ENCODE measurements at regions not wholly inside any gene's neighbourhood (a gene's known extent, or its start where the extent isn't known, plus 50 kb on each side); places are given as distances from the start of the nearest gene placed in this dataset.

DNA sequence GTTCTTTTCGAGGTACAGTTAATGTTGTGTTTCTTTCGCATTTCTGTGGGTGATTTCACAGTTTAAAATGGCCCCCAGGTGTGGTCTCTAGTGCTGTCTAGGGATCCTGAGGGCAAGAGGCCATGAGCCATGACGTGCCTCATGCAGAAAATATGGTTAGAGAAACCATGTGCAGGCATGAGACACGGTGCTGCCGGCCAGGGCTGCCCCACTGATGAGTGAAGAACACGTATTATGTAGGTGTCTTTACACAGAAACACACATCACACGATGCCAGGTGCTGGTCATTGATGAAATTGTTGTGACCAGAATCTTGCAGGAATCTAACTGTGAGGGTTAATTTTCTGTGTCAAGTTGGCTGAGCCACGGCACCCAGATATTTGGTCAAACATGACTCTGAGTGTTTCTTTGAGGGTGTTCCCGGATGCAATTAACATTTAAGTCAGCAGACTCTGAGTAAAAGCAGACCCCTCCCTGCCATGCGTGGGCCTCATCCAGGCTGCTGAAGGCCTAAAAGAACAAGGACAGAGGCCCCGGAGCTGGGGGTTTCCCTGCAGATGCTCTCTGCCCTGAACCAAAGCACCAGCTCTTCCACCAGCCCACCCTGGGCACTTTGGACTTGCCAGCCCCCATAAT, 463.0 kb upstream of the MYT1L start:
- DNase-seq (ENCODE audit: low spot score in 2 of 2): no peak
- H3K27me3 ChIP-seq: no peaks in the 10 kb centered on the region
- intact Hi-C loops (cut with DNase I): no loop called here
- H3K27ac ChIP-seq: no peak overlapping the region
- TF ChIP-seq, protein P1, sequence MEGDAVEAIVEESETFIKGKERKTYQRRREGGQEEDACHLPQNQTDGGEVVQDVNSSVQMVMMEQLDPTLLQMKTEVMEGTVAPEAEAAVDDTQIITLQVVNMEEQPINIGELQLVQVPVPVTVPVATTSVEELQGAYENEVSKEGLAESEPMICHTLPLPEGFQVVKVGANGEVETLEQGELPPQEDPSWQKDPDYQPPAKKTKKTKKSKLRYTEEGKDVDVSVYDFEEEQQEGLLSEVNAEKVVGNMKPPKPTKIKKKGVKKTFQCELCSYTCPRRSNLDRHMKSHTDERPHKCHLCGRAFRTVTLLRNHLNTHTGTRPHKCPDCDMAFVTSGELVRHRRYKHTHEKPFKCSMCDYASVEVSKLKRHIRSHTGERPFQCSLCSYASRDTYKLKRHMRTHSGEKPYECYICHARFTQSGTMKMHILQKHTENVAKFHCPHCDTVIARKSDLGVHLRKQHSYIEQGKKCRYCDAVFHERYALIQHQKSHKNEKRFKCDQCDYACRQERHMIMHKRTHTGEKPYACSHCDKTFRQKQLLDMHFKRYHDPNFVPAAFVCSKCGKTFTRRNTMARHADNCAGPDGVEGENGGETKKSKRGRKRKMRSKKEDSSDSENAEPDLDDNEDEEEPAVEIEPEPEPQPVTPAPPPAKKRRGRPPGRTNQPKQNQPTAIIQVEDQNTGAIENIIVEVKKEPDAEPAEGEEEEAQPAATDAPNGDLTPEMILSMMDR (IDR thresholded peaks at IDR 0.05): no peak
- H3K4me1 ChIP-seq: no peaks in the 10 kb centered on the region
- no peaks in the 10 kb centered on the region for H3K36me3 ChIP-seq
- H3K4me3 ChIP-seq: no peak overlapping the region
- no peaks in the 10 kb centered on the region for H3K9me3 ChIP-seq

DNA sequence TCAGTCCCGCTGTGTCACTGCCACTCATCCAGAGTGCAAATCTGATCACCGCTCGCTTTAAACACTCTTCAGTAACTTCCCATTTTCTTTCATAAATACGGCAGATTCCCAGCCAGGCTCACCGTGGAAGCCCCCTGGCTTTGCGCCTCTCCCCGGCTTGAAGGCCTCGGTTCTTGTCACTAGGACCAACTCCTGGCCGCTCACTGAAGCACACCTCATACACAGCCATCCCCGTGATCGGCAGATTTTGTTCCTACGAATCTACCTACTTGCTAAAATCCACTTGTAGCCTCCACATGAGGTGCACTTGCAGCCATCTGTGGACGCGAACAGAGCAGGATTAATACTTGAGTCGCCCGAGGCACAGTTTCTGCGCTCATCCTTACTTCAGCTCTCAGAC, 462.4 kb upstream of the MYT1L start:
- no peaks in the 10 kb centered on the region for H3K9me3 ChIP-seq
- H3K27ac ChIP-seq: no peak overlapping the region
- intact Hi-C loops (cut with DNase I): no loop called here
- H3K4me3 ChIP-seq: no peak overlapping the region
- no peaks in the 10 kb centered on the region for H3K36me3 ChIP-seq
- TF ChIP-seq, protein P1 (IDR thresholded peaks at IDR 0.05): no peak
- H3K27me3 ChIP-seq: no peaks in the 10 kb centered on the region
- H3K4me1 ChIP-seq: no peaks in the 10 kb centered on the region
- DNase-seq (ENCODE audit: low spot score in 2 of 2): no peak

DNA sequence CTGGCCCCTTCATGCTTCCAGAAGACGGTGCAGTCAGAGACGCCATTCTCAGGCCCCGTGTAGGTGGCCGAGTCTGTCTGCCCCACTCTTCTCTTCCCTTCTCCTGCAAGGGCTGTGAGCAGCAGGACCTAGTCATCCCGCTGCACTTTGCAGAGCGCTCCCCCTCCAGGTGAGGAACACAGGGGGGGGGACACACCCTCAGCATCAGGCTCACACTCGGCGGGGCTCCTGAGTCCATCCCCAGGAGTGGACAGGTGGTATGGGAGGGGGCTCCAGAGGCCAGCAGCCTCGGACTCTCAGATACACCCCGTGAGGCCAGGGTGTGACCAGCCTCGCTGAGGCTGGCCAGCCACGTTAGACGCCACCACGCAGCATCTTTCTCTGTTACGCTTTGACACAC, 460.5 kb upstream of the MYT1L start:
- no peak overlapping the region for H3K4me3 ChIP-seq
- DNase-seq (ENCODE audit: low spot score in 2 of 2): no peak
- H3K9me3 ChIP-seq: no peaks in the 10 kb centered on the region
- no peaks in the 10 kb centered on the region for H3K36me3 ChIP-seq
- H3K4me1 ChIP-seq: no peaks in the 10 kb centered on the region
- intact Hi-C loops (cut with DNase I): no loop called here
- no peaks in the 10 kb centered on the region for H3K27me3 ChIP-seq
- H3K27ac ChIP-seq: no peak overlapping the region
- TF ChIP-seq, protein P1 (IDR thresholded peaks at IDR 0.05): no peak

DNA sequence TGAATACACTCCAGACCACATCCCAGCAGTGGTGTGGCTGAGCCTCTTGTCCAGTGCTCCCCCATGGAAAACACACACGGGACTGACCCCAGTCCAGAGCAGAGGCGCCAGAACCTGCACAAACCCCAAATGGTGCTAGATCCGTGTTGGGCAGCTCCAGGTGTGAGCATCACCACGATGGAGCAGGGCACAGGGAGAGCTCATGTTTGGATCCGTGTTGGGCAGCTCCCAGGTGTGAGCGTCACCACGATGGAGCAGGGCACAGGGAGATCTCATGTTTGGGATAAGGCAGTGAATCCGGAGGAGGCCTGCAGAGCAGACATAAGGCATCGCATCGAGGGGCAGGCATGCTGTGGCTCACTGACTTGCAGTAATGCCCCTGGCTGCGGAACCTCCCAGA, 460.0 kb upstream of the MYT1L start:
- intact Hi-C loops (cut with DNase I): no loop called here
- DNase-seq (ENCODE audit: low spot score in 2 of 2): no peak
- no peak overlapping the region for H3K27ac ChIP-seq
- TF ChIP-seq, protein P1 (IDR thresholded peaks at IDR 0.05): no peak
- no peak overlapping the region for H3K4me3 ChIP-seq
- no peaks in the 10 kb centered on the region for H3K4me1 ChIP-seq
- no peaks in the 10 kb centered on the region for H3K27me3 ChIP-seq
- no peaks in the 10 kb centered on the region for H3K9me3 ChIP-seq
- H3K36me3 ChIP-seq: no peaks in the 10 kb centered on the region

DNA sequence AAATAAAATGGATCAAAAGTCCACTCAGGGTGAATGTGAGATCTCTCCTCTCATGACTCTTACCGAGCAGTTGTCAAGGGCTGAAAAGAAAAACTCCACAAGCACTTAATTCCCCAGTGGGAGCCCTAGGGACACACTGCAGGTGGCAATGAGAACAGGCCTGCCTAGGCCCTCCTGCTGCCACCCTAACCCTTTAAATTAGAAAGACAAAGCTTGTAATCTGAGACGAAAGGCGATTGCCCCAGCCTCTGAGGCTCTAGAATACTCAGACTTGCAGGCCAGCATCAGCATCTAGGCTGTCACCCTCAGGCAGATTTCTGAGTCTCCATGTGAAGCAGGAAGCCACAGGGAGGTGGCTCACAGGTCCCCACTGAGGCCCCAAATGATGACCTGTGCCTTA, 457.0 kb upstream of the MYT1L start:
- Histone ChIP-seq H3K36me3 (no peaks in the 10 kb centered on the region), H3K27ac (no peak overlapping the region), H3K9me3 (no peaks in the 10 kb centered on the region), H3K27me3 (no peaks in the 10 kb centered on the region), H3K4me1 (no peaks in the 10 kb centered on the region), H3K4me3 (no peak overlapping the region)
- intact Hi-C loops (cut with DNase I): no loop called here
- TF ChIP-seq, protein P1 (IDR thresholded peaks at IDR 0.05): no peak
- no peak for DNase-seq (ENCODE audit: low spot score in 2 of 2)
